WERI-Rb-1 (cell line): ENCODE measurements at regions not wholly inside any gene's neighbourhood (a gene's known extent, or its start where the extent isn't known, plus 50 kb on each side); places are given as distances from the start of the nearest gene placed in this dataset.

Source experiments
- DNase-seq: peaks from one replicate; pipeline ENCODE4 v3.0.0-alpha.2; 2020
- H3K27ac ChIP-seq: fragments of 250-450 bp; sonication (Bioruptor Pico); 2 replicates; pipeline ENCODE4 v1.5.1; 2020; ENCODE audit warnings: mild to moderate bottlenecking, moderate library complexity
- H3K27me3 ChIP-seq: fragments of 250-450 bp; sonication (Bioruptor Pico); 2 replicates; pipeline ENCODE4 v1.5.1; 2021; ENCODE audit warnings: mild to moderate bottlenecking, low read depth, moderate library complexity; ENCODE audit not compliant: insufficient read depth, severe bottlenecking
- H3K36me3 ChIP-seq: fragments of 250-450 bp; sonication (Bioruptor Pico); 2 replicates; pipeline ENCODE4 v1.5.1; 2020; ENCODE audit warnings: mild to moderate bottlenecking, moderate library complexity
- H3K4me3 ChIP-seq: 2 replicates; pipeline ENCODE4 v1.5.1; 2011; ENCODE audit warnings: low read depth, mild to moderate bottlenecking, control low read depth, low read length
- H3K9me3 ChIP-seq: fragments of 250-450 bp; sonication (Bioruptor Pico); 2 replicates; pipeline ENCODE4 v1.5.1; 2021; ENCODE audit warnings: mild to moderate bottlenecking, moderate library complexity; ENCODE audit not compliant: severe bottlenecking
- TF ChIP-seq, protein P1 (sequence below): IDR thresholded peaks from 2 replicates; pipeline ENCODE4 v1.5.1; 2011; ENCODE audit warnings: low read depth, mild to moderate bottlenecking, control low read depth, inconsistent platforms, low read length

DNA sequence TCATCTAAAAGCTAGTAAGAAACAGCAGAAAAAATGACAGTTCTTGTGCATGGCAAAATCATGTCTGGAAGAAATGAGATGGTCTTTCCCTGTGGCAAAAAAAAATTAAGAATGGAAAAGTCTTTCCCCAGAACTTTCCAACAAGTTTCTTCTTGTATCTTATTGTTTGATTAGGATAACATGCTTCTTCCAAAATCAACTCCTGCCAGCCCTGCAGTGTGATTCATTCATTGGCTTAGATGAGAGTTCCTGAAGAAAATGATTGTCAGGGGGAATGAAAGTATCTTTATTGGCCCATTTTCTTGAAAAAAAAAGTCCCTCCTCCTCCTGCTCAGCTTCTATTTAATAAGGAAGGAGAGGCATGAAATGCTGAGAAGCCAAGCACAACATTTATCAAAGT is 407.7 kb downstream of the ARAP2 start:
- no peaks in the 10 kb centered on the region for H3K9me3 ChIP-seq
- no peaks in the 10 kb centered on the region for H3K36me3 ChIP-seq
- TF ChIP-seq, protein P1, sequence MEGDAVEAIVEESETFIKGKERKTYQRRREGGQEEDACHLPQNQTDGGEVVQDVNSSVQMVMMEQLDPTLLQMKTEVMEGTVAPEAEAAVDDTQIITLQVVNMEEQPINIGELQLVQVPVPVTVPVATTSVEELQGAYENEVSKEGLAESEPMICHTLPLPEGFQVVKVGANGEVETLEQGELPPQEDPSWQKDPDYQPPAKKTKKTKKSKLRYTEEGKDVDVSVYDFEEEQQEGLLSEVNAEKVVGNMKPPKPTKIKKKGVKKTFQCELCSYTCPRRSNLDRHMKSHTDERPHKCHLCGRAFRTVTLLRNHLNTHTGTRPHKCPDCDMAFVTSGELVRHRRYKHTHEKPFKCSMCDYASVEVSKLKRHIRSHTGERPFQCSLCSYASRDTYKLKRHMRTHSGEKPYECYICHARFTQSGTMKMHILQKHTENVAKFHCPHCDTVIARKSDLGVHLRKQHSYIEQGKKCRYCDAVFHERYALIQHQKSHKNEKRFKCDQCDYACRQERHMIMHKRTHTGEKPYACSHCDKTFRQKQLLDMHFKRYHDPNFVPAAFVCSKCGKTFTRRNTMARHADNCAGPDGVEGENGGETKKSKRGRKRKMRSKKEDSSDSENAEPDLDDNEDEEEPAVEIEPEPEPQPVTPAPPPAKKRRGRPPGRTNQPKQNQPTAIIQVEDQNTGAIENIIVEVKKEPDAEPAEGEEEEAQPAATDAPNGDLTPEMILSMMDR: no peak
- H3K27ac ChIP-seq: no peak overlapping the region
- H3K27me3 ChIP-seq: no peaks in the 10 kb centered on the region
- H3K4me3 ChIP-seq: no peak overlapping the region
- DNase-seq: no peak

DNA sequence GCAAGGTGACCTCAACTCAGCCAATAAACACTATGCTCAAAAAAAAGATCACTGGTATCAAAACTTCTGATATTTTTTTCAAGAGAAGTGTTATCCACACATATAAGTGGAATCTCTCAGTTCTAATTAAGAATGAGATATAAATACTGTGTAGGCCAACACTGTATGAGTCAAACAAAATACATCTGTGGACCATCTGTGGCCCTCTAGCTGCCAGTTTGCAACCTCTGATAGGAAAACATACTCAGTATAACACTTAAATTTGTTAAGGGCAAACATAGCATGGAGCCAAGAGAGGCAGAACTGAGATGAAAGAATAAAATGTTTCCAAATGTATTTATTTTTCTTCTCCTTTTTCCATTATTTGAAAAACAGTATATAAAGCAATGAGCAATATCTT is 377.3 kb downstream of the ARAP2 start:
- H3K27ac ChIP-seq: no peak overlapping the region

DNA sequence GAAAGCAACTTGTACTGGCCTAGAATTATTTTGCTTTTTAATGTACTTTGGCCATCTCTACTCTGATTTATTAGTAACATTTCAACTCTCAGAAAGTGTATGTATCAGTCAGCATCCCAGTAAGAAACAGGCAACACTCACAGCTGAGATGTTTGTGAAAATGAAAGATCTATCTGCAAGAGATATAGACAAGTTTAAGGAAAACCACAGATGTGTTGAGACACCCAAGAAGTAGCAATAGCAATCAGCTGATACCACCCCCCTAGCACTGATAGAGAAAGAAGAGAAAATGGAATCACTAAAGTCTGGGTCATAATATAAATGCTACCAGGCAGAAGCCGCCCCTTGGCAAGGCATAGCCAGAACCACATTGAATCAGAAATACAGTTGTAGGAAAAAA is 372.0 kb downstream of the ARAP2 start:
- no peak for DNase-seq
- TF ChIP-seq, protein P1: no peak
- no peak overlapping the region for H3K4me3 ChIP-seq
- H3K27me3 ChIP-seq: no peaks in the 10 kb centered on the region
- no peaks in the 10 kb centered on the region for H3K36me3 ChIP-seq
- H3K9me3 ChIP-seq: no peaks in the 10 kb centered on the region
- H3K27ac ChIP-seq: no peak overlapping the region

More for the DNA sequence above, 377.3 kb downstream of the ARAP2 start:
- no peaks in the 10 kb centered on the region for H3K9me3 ChIP-seq
- H3K27me3 ChIP-seq: no peaks in the 10 kb centered on the region
- H3K36me3 ChIP-seq: no peaks in the 10 kb centered on the region
- no peak overlapping the region for H3K4me3 ChIP-seq
- DNase-seq: no peak
- TF ChIP-seq, protein P1: no peak

- Histone ChIP-seq H3K4me3 (no peak overlapping the region), H3K36me3 (no peaks in the 10 kb centered on the region), H3K27ac (no peak overlapping the region), H3K9me3 (no peaks in the 10 kb centered on the region), H3K27me3 (no peaks in the 10 kb centered on the region)
- TF ChIP-seq, protein P1: no peak
- no peak for DNase-seq
These were observed 364.8 kb downstream of the ARAP2 start for GRCh38 chr4:35879479-35879878.

DNA sequence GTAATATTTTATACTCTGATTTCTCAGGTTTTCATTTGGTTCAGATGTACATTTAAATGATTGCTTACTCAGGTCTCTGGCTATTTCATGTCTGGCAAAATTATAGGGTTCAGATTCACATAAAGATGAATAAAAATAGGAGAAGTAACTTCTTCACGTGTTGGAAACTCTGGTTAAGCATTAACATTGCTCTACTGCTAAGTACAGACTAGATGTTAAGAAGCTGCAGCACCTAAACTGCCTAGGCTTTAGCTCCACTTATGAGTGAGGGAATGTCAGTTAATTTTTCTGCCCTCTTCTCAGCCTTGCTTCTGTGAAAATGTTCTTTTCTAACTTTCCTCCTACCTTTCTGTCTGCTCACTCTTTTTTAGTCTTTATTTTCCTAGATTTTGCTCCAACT is 361.2 kb downstream of the ARAP2 start:
- TF ChIP-seq, protein P1: no peak
- Histone ChIP-seq H3K4me3 (no peak overlapping the region), H3K27ac (no peak overlapping the region), H3K9me3 (no peaks in the 10 kb centered on the region), H3K36me3 (no peaks in the 10 kb centered on the region), H3K27me3 (no peaks in the 10 kb centered on the region)
- no peak for DNase-seq

DNA sequence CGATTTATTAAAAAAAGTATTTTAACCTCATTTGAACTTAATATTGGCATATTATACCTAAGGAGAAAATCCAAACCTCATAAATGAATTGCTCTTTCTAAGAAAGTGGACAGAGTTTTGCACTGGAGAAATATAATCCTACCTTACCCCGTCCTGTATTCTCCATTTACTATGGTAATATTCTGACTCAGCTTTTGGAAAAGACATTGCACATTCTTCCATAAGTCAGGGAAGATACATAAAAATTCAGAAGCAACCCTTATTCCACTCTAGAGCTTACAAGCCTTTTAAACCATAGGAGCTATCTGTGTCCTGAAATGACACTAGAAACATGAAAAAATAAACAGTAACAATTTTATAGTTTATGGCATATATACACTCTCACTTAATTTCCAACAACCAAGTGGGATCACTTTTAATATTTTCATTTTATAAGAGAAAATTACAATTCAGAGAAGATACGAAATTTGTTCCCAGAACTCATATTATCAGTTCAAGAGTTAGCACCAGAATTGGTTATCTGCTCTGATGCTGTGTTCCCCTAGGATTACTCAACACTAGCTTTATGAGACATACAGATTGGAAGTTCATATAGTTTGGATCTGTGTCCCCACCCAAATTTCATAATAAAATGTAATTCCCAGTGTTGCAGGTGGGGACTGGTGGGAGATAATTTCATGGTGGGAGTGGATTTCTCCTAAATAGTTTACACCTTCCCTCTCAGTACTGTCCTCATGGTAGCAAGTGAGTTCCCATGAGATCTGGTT is 359.4 kb downstream of the ARAP2 start:
- Histone ChIP-seq H3K36me3 (no peaks in the 10 kb centered on the region), H3K27ac (no peak overlapping the region), H3K27me3 (no peaks in the 10 kb centered on the region), H3K4me3 (no peak overlapping the region), H3K9me3 (no peaks in the 10 kb centered on the region)
- no peak for DNase-seq
- TF ChIP-seq, protein P1: no peak
